ENCODE measurements at regions not wholly inside any gene's neighbourhood (a gene's known extent, or its start where the extent isn't known, plus 50 kb on each side); places are given as distances from the start of the nearest gene placed in this dataset.
"Not testable (repeated sequence)": the region's sequence is repeated elsewhere in the genome, so short reads cannot be mapped to it uniquely, and the experiment has no call there.

DNA sequence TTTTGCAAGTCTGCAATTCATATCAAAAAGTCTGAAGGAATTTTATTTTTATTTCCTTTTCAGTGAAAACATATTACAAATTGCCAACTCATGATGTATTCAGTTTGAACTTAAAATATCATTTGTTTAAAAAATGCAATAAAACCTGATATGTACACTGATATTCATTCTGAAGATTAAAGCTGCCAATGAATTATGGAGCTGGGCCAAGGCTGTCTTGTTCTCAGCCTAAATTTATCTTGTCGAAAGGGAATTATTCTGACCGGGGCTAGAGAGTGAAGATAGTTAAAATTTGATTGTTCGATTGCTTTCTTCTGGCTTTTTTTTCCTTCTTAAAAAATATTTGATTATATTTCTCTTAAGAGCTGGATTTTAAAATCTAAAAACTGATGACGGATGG lies 54.0 kb upstream of the RBFOX1 start:
- DNase-seq, result no peak

DNA sequence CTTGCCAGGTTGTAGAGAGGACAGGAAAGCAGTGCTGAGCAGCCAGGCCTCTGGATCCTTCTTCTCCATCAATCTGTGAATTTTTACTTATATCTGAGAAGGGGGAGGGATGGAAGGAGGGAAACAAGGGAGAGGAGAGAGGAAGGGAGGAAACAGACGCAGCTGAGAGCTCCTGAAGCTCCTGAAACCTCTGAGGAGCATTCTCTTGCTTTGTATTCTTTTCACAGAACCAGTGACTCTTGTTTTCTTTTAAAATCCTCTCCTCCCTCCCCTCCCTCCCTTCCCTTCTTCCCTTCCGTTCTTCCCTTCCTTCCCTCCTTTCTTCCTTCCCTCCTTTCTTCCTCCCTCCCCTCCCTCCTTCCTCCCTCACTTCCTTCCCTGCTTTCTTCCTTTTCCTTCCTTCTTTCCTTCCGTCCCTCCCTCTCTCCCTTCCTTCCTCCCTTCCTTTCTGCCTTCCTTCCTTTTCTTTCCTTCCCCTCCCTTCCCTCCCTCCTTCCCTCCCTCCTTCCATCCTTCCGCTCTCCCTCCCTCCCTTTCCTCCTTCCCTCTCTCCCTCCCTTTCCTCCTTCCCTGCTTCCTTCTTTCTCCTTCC lies 60.0 kb upstream of the RBFOX1 start:
- DNase-seq, result no peak

GRCh38 chr16:7271486-7271885 lies 61.2 kb upstream of the RBFOX1 start:
- no peak for DNase-seq

- DNase-seq, result no peak
Observed at GRCh38 chr16:7270823-7271222, 61.8 kb upstream of the RBFOX1 start.

DNA sequence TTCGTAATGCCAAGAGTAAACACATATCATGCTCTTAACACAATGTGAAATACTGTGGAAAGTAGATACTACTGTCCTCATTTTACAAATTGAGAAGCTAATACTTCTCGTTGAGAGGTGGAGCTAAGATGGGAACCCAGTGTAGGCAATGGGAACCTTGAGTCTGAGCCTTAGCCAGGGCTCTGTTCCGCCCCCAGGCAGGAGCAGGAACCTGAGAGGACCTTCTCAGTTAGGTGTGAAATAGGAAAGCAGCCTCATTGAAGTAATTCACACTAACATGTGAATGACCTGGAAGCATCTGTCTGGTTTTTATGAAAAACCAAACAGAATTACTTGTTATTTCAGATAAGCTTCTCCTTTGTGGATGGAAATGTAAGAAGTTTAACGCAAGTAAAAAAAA lies 62.6 kb upstream of the RBFOX1 start:
- no peak for DNase-seq

- no peak for DNase-seq
Observed at GRCh38 chr16:7268182-7268581, 64.5 kb upstream of the RBFOX1 start.

DNA sequence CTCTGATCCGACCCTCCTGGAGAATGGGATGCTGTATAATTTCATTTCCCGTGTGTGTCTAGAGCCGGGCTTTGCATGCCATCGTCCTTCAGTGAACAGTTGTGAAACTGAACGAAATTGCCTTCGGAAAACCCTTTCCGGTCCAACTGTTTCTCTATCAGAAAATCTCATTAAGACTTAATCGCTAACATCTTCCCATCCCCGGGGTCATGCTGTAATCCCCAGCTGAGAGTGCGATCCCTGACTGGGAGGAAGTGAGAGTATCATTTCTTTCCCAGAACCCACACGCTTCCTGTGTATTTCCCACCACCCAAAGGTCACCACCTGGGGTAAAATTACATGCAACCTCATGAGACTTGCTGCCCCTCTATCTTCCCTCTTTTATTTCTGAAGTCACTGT lies 75.6 kb upstream of the RBFOX1 start:
- no peak for DNase-seq

DNA sequence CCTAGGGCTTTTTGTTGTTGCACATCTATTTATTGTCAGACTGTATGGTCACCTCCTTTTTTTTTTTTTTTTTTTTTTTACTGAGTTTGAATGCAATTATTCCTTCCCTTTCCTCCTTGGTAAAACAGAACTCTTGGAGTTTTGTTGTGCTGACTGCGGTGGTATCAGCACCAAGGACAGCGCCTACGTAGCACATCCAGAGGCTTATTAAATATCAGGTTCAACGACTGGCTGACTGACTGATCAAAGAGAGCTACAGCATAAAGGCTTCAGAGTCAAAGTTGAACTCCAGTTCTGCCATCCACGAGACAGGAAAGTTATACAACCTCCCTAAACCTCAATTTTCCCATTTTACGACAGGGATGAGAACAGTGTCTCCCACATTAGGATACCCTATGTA lies 86.1 kb upstream of the RBFOX1 start:
- DNase-seq, result no peak

DNA sequence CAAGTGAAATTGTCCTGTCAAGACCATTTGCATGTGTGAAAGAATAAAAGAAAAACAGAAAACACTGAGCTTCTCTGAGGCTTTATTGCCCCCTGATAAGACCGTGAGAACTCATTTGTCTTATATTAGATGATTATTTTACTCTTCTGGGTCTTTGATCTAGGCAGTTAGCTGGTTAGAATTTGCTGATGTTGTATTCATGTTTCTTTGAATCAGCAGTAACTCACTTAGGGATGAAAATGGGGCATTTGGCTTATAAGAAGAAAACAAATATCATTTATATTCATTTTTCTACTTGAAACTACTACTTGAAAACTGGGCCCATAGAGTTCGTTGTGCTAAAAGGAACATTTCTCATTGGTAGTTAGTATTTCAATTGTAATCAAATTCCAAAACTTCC lies 93.1 kb upstream of the RBFOX1 start:
- DNase-seq, result no peak

- no peak for DNase-seq
Observed at GRCh38 chr16:7236824-7237410, 95.7 kb upstream of the RBFOX1 start.

GRCh38 chr16:7233975-7234374 lies 98.7 kb upstream of the RBFOX1 start:
- DNase-seq, result no peak

DNA sequence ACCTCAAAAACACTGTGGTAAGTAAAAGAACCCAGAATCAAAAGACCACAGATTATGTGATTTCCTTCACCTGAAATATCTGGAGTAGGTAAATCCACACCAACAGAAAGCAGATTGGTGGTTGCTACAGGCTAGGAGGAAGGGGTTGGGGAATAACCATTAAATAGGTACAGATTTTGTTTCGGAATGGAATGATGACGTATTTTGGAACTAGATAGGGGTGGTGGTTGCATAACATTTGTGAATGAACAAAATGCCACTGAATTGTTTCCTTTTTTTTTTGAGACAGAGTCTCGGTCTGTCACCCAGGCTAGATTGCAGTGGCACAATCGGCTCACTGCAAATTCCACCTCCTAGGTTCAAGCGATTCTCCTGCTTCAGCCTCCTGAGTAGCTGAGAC lies 100.9 kb upstream of the RBFOX1 start:
- DNase-seq, result no peak

- DNase-seq, result not testable (repeated sequence)
Observed at GRCh38 chr16:7229433-7230218, 103.0 kb upstream of the RBFOX1 start.

DNA sequence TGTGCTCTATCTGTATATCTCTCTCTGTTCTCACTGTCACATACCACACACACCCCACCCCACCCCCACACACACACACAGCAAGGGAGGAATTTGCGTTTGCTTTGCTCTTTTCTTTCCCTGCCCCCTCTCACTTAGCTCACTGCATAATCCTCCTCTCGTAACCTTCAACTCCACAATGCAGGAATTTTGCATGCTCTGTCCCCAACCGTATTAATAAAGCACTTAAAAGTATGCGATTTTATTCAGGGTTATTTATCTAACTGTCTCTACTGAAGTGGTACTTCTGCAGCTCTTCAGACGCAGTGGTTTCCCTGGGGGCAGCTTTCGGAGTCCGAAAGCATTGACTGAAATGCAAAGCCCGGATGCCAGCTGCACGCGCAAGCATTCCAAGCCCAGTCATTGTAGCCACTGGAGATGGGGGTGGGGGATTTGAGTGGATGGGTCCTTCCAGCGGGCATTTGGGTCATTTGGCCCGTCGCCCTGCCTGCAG lies 105.4 kb upstream of the RBFOX1 start:
- no peak for DNase-seq

DNA sequence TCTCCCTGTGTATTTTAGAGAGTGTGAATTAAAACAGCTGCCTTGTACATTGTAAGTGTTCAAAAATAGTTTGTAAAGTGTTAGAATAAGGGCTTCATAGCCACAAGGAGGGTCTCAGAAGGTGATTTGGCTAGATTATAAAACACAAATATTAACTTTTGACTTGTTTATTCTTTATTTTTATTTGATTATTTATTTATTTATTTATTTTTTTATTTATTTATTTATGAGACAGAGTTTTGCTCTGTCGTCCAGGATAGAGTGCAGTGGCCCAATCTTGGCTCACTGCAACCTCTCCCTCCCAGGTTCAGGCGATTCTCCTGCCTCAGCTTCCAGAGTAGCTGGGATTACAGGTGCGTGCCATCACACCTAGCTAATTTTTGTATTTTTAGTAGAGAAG lies 111.5 kb upstream of the RBFOX1 start:
- DNase-seq, result no peak

DNA sequence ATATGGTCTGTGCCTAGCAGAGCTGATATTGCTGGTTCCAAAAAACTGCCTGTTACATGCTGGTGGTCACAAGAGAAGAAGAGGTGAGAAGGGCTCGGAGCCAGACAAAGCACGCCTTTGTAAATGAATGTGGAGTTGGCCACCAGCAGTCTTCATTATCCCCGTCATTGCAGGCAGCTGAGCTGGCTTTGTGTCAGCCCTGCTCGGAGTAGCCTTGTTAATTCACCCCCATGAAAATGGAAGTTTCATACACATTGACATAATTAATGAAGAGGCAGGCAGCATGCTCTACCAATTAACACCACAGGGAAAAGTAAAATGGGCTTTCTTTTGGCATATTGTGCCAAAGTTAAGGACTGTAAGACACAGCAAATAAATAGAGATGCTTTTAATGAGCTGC lies 113.7 kb upstream of the RBFOX1 start:
- DNase-seq, result no peak

DNA sequence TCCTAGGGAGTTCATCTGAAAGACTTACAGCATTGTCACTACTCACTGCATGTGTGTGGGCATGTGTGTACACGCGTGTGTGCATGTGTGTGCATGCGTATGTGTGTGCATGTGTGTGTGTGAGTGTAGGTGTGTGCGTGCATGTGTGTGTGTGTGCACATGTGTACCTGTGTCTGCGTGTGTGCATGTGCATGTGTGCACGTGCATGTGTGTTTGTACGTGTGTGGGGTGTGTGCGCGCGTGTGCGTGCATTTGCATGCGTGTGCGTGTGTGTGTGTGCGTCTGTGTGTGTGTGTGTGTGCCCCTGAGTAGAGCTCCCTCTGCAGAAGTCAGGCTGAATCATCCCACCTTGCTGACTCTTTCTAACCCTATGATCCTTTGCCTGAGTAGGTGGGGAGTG lies 114.8 kb upstream of the RBFOX1 start:
- no peak for DNase-seq

GRCh38 chr16:7216719-7217118 lies 115.9 kb upstream of the RBFOX1 start:
- no peak for DNase-seq

DNA sequence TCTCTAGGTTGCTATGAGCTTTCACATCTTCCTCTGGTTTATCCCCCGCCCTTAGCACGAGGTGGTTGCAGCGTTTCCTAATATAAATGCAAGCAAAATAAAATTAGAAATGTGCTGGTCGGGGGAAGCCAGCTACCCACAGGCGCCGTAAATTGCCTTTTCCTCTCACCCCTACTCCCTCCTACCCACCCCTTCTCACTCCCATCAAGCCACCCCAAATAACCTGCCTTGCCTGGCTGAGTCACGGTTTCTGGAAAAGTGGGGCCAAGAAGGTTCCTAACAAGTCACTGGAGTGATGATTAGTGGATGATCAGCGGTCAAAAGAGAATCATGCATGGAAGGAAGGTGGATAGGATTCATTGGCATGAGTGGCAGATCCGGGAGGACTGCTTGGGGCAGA lies 120.9 kb upstream of the RBFOX1 start:
- no peak for DNase-seq

- DNase-seq, result no peak
Observed at GRCh38 chr16:7209598-7209997, 123.0 kb upstream of the RBFOX1 start.

DNA sequence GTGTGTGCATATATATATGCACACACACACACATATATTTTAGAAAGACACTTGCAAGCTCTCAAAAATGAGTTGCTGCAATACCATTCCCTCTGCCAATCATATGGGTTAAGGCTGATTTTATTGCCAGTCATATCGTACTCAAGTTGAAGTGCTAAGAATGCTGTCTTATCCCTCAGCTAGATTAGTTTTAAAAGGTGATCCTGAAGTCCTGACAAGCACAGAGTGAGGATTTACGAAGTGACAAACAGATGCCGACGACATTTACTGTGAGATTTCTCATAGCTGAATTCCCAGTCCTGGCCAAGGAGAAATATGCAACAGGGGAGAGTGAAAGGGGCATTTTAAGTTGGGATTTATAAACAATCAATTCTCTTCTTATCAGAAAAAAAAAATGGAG lies 126.2 kb upstream of the RBFOX1 start:
- DNase-seq, result no peak

DNA sequence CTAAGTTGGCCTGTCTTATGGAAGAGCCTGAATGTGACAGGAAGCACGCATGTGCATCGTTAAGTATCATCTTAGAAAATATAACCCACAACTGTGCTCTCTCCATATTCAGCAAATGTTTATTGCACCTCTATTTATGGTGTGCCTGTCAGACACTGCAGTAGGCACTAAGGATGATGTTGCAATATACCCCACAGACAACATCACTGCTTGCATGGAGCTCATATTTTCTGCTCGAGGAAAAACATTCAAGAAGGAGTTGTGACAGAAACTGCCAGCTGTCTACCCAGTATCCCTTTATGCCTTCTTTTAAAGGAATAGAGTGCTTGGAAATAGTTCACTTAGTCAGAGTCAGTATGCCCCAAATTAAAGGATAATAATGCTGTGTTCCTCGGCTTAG lies 132.3 kb upstream of the RBFOX1 start:
- DNase-seq, result no peak

DNA sequence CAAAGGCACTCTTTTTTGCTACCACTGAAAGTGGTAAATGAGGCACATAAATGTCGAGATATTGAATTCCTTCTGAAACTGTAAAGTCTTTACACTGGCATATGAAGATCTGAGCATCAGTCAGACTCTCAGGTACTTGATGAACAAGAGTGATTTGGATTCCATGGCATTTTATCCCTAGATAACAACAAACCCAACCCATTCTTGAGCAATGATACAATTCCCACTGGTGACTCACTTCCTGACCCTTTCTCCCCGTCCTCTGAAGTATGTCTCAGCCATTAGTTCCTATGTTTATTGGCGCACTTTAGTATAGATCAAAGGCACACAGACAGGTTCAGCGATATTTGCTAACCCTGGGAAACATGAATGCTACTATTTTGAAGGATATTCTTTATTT lies 147.0 kb upstream of the RBFOX1 start:
- DNase-seq, result no peak

DNA sequence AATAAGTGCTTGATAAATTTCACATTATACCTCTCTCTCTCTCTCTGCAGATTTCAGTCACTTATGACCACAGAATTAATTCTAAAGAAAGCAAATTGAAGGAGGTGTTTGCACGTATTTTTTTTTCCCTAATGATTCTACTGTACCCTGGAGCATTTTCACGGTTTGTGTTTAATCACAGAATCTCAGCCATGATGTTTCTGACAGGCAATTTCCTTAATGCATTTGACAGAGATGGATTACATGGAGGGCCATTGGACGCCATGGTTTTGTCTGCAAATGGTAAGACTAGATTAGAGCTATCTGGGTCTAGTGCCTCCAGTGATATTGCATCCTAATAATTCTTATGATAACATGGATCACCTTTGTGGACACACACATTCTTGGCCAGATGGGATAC lies 147.5 kb upstream of the RBFOX1 start:
- no peak for DNase-seq

GRCh38 chr16:7183768-7184167 lies 148.9 kb upstream of the RBFOX1 start:
- DNase-seq, result no peak

All from NCI-H748 treated with DMSO at 0.1 percent for 48 hours (cell line).